H1 (cell line): ENCODE measurements at regions not wholly inside any gene's neighbourhood (a gene's known extent, or its start where the extent isn't known, plus 50 kb on each side); places are given as distances from the start of the nearest gene placed in this dataset.

ENCODE experiments used
- ATF2 ChIP-seq: IDR thresholded peaks from 2 replicates; pipeline ENCODE4 v1.6.1; 2012; ENCODE audit warnings: low read length, inconsistent platforms
- CHD2 ChIP-seq: IDR thresholded peaks from 2 replicates; pipeline ENCODE4 v1.6.1; 2012; ENCODE audit warnings: low read length, improper control_type of control experiment
- CTCF ChIP-seq, 3 experiments: IDR thresholded peaks; 1 replicate in 2 of 3; 2 replicates in 1 of 3; pipeline versions ENCODE4 v1.5.1 to v1.6.1; 2011; ENCODE audit warnings: low read length in 3 of 3, mild to moderate bottlenecking in 3 of 3, inconsistent platforms in 2 of 3, low read depth in 1 of 3, moderate library complexity in 1 of 3; ENCODE audit not compliant: insufficient read depth in 1 of 3; ENCODE audit errors: control extremely low read depth in 1 of 3
- EZH2 ChIP-seq: fragments of 200-600 bp; sonication (generic); IDR thresholded peaks from 2 replicates; pipeline ENCODE4 v1.7.1; 2012; ENCODE audit warnings: low read depth, mild to moderate bottlenecking, moderate library complexity, low read length, inconsistent platforms; ENCODE audit not compliant: severe bottlenecking
- JUN ChIP-seq: IDR thresholded peaks from 2 replicates; pipeline ENCODE4 v1.6.1; 2011; ENCODE audit warnings: low read depth, mild to moderate bottlenecking, improper control_type of control experiment, low read length
- NRF1 ChIP-seq: IDR thresholded peaks from 2 replicates; pipeline ENCODE4 v1.6.1; 2011; ENCODE audit warnings: mild to moderate bottlenecking, low read depth, low read length, improper control_type of control experiment
- POLR2A ChIP-seq, 2 experiments: IDR thresholded peaks; 1 replicate in 1 of 2; 2 replicates in 1 of 2; pipeline ENCODE4 v1.6.1; 2011; ENCODE audit warnings: low read depth in 2 of 2, low read length in 2 of 2, mild to moderate bottlenecking in 2 of 2; ENCODE audit errors: control extremely low read depth in 1 of 2
- SIN3A ChIP-seq, 2 experiments: IDR thresholded peaks in 1 of 2; conservative IDR thresholded peaks in 1 of 2; 2 replicates each; pipeline ENCODE4 v1.6.1; 2011 to 2012; ENCODE audit warnings: low read length in 2 of 2, improper control_type of control experiment in 1 of 2, low read depth in 1 of 2, mild to moderate bottlenecking in 1 of 2
- TAF1 ChIP-seq: IDR thresholded peaks from 2 replicates; pipeline ENCODE4 v1.6.1; 2011; ENCODE audit warnings: mild to moderate bottlenecking, low read depth, low read length

GRCh38 chr3:190209533-190209932, 88.8 kb upstream of the P3H2 start:
- TF ChIP-seq POLR2A (IDR thresholded peaks at IDR 0.05; ENCODE audit: control extremely low read depth in 1 of 2, low read depth in 2 of 2, low read length in 2 of 2) (no peak), CTCF (IDR thresholded peaks at IDR 0.05; ENCODE audit: control extremely low read depth in 1 of 3, insufficient read depth in 1 of 3, low read depth in 1 of 3, low read length in 3 of 3) (no peak), CHD2 (no peak), TAF1 (no peak), NRF1 (no peak), SIN3A (conservative IDR thresholded peaks at IDR 0.05 in 1 of 2, IDR thresholded peaks at IDR 0.05 in 1 of 2; ENCODE audit: low read depth in 1 of 2, low read length in 2 of 2) (no peak), EZH2 (no peak), ATF2 (no peak), JUN (no peak)
